GM12875 (cell line): ENCODE measurements at regions not wholly inside any gene's neighbourhood (a gene's known extent, or its start where the extent isn't known, plus 50 kb on each side); places are given as distances from the start of the nearest gene placed in this dataset.

ENCODE experiments used
- H3K4me3 ChIP-seq: one replicate; pipeline ENCODE4 v1.5.1; 2011; ENCODE audit warnings: low read depth, low read length, control low read depth
- CTCF ChIP-seq: IDR thresholded peaks from 2 replicates; pipeline ENCODE4 v1.5.1; 2011; ENCODE audit warnings: low read depth, mild to moderate bottlenecking, control low read depth, inconsistent platforms, low read length, moderate library complexity, borderline replicate concordance; ENCODE audit not compliant: insufficient read depth

- no peak for TF ChIP-seq CTCF
- H3K4me3 ChIP-seq, result no peak overlapping the region
Observed at GRCh38 chr6:104434519-104434918, 425.2 kb downstream of the HACE1 start.

- H3K4me3 ChIP-seq, result no peak overlapping the region
- no peak for TF ChIP-seq CTCF
Observed at GRCh38 chr6:104431096-104431495, 428.6 kb downstream of the HACE1 start.

- H3K4me3 ChIP-seq, result no peak overlapping the region
Observed at GRCh38 chr6:104428184-104428583, 431.5 kb downstream of the HACE1 start.

GRCh38 chr6:104423691-104424090 is 436.0 kb downstream of the HACE1 start:
- no peak for TF ChIP-seq CTCF
- no peak overlapping the region for H3K4me3 ChIP-seq

More at GRCh38 chr6:104428184-104428583, 431.5 kb downstream of the HACE1 start:
- TF ChIP-seq CTCF, result no peak

- no peak for TF ChIP-seq CTCF
- H3K4me3 ChIP-seq, result no peak overlapping the region
Observed at GRCh38 chr6:104421650-104422049, 438.1 kb downstream of the HACE1 start.

GRCh38 chr6:104418839-104419238 is 440.9 kb downstream of the HACE1 start:
- TF ChIP-seq CTCF, result no peak
- H3K4me3 ChIP-seq, result no peak overlapping the region

GRCh38 chr6:104418125-104418524 is 441.6 kb downstream of the HACE1 start:
- no peak for TF ChIP-seq CTCF
- H3K4me3 ChIP-seq, result no peak overlapping the region
